ENCODE measurements at regions not wholly inside any gene's neighbourhood (a gene's known extent, or its start where the extent isn't known, plus 50 kb on each side); places are given as distances from the start of the nearest gene placed in this dataset.

DNA sequence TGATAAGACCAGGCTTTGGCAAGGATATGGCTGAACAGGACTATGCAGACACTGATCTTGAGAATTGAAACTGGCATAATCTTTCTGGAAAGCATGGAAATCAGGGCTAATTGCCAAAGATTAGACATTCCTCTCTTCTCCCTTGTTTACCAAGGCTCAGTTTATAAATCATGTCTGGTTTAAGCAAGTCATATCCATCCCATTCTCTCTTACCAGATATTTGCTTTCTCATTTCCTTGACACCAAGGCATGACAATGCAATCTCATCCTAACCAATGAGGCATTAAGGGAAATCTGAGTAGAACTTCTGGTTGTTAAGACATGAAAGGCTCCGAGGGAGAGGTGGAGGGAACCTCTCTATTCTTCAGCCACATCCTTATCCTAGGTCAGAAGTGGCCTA lies 110.3 kb upstream of the CEP85L start:
- no peak for DNase-seq (ENCODE audit: low read depth)

DNA sequence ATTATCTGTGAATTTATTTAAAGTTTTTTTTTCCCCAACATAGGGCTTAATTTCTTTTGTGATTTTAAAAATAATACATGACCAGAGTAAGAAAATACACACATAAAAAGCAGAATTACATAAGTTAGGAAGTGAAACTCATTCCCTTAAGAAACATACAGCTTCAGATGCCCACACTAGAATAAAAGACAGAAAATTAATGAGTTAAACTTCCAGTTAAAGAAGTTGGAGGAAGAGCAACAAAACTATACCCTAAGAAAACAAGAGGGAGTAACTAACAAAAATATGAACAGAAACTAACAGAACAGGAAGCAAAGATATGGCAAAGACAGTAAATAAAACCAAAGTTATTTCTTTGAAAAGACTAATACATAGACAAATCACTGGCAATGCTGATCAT lies 107.6 kb upstream of the CEP85L start:
- DNase-seq (ENCODE audit: low read depth), result no peak

DNA sequence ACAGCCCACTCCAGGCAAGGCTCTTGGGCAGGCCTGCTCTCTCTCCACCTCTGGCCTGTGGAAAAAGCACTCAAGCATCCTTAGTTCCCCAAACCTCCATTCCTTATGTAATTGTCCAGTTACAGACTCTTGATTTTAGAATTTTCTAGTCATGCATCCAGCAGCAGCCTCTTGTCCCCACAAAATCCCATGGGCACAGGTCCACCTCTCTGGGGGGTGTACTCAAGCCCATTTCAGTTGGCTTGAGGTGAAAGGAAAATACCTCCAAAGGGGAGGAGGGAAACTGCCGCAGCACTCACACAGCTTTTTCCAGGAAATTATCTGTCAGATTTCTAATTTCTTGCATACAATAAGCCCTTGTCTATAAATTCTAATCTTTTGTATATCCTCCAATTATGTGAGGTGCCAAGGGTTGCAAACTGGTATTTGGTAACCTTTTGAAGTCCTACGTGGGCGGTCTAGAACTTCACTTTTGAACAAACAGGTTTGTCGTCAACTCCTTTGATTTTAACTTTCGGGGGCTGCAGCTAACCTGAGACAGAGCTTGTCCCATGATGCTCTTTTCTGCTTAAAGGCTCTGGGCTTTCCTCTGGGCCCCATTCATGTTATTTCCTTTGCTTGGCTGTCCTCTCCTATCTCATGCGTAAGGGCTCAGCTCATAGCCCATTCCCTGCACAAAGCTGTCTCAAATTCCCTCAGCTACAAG lies 104.7 kb upstream of the CEP85L start:
- no peak for DNase-seq (ENCODE audit: low read depth)

DNA sequence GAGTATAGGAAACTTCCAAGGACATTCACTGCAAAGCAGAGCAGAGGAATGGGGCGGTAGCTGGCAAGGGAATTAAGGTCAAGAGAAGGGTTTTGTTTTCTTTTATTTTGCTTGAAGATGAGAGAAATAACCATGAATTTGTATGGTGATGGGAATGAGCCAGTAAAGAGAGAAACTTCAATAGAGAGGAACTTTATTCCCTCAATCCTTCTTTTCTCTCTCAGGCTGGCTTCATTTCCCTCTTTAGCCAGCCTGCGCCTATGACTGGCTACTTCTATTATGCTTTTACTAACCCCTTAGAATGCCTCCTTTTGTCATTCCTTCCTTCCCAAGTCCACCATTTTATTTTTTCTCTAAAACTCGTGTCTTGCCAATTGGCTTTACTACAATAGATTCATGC lies 101.4 kb upstream of the CEP85L start:
- no peak for DNase-seq (ENCODE audit: low read depth)

DNA sequence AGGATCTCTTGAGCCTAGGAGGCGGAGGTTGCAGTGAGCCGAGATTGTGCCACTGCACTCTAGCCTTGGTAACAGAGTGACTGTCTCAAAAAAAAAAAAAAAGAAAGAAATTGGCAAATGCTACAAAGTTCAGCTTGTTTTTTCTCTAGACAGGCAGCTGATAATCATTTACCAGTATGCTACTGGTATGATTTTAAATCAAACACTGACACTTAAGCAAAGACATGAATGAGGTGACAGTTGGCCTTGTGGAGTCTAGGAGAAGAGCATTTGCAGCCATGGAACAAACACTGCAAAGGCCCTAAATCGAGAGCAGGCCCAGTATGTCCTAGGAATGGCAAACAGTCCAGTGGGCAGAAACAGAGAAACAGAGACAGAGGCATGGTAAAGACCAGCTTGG lies 99.7 kb upstream of the CEP85L start:
- no peak for DNase-seq (ENCODE audit: low read depth)

DNA sequence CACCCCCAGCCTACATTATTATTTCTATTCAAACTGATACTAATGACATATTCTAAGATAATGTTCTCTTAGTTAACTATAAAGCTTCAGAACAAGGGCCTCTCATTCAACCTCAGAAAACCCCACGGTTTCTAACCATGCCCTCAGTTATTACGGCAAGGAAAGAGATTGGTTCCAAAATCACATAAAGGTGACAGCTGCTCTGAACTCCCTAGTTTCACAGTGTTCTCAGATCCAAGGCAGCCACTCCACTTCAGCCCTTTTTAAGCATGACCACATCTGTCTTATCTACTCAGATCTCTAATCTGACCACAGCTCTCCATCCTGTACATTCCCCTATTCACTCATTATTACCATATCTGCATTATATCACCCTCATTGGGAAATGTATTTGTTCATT lies 98.8 kb upstream of the CEP85L start:
- no peak for DNase-seq (ENCODE audit: low read depth)

DNA sequence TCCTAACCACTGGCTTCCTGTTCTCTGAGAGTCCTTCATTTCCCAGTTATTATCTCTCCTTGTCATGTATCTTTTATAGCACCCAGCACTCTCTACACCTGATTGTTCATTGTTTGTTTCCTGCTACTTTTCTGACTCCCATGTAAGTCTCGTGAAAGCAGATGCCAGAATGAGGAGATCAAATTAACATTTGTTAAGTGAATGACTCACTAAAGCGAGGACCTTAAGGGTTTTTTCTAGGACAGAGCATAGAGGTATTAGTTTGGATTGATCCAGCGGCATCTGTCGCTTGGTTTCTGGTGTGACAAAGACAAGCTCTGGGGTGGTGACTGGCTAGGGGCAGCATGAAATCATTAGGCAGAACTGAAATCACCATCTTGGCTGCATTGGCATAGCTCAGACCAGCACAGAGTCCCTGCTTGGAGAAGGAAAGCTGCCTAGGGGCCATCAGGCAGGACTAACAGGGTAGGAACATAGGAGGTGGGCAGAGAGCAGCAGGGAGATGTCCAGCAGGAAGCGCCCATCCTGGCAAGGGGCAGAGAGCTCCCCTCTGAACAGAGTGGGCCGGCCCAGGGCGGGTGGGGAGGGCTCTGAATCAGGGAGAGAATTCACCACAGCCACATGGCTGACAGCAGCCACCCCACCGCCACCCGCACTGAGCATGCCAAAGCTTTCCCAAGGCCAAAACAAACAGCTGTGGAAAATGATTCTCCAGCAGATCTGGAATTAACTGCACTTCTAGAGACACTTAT lies 97.1 kb upstream of the CEP85L start:
- no peak for DNase-seq (ENCODE audit: low read depth)

DNA sequence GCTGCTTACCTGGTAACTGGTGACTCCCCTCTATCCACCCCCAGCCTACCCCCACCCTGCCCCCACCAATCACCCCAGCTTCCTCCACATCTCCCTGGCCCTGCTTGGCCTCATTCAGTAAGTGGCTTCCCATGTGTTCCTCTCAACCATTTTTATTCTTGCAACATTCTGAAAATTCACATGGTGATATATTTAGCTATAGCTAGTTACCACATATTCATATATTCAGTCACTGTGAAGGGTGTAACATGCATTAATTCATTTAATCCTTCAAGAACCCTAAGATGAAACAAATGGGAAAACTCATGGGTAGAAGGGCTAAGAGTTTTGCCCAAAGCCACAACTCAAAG lies 95.4 kb upstream of the CEP85L start:
- DNase-seq (ENCODE audit: low read depth), result no peak

DNA sequence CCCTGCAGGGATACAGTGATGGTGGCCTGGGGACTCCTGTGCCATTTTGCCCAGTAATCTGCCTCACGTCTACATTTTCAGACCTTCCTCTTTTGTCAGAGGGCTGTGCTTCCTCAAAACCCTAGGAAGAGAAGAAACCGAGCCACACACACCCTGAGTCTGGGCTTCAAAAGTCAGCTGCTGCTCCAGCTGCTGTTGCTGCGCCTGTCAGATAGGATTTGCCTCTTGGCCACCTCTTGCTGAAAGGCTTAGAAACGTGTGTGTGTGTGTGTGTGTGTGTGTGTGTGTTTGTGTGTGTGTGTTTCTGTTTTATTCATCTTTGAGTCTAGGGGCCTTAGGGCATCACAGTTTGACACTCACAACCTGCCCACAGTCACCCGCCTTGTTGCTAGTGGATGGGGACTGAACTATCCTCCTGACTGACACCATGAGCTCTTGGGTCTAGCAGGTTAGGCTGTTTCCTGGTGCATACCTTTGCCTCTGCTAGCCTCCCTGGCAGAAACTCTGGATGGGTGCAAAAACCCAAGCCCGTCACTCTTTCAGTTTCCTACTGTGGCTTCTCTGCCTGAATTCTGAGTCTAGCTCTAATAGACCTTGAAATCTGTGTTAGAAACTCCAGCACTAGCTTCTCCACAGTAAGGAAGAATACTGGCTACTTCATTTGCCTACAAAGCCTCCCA lies 94.9 kb upstream of the CEP85L start:
- no peak for DNase-seq (ENCODE audit: low read depth)

DNA sequence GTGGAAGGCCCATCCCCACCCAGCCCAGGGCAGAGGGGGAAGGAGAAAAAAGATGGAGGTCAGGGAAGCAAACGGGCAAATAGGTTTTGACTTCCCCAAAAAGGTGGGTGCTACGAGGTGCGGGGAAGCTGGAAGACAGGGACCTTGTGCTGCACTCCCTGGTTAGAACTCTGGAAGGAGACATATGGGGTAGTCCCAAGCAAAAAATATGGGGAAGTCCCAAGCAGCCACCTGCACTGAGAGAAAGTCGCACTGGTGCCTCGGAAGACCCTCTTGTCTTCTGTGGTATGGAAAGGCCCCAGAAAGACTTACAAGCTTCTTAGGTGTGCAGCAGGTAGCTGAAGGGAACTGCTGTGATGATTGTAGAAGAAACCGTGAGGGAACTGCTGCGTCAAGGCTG lies 93.8 kb upstream of the CEP85L start:
- no peak for DNase-seq (ENCODE audit: low read depth)

DNA sequence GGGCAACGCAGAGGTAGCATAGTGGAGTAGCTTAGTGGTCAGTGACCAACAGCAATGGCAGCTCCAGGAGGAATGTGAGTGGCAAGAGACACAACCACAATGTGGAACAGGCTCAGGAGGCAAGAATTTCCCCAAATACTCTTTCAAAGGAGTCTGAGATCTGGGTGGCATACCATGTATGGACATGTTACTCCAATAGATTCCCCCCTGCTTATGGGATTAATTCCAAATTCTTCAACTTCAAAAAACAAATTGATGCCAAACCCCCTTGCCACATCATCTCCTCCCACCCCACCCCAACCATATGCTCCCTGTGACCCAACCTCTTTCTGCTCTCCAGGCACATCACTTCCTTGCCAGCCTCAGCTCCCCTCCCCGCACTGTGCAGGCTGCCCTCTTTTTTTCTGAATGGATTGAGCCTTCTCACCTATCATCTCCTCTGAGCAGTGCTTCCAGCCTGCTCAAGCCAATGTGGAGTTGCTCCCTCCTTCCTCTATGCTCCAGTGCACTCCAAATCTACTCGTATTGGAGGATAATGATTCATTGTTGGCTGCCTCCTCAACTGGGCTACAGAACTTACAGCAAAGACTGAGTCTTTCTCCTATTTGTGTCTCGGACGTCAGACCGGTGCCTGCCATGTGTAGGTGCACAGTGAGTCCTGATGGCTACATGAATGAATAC lies 93.0 kb upstream of the CEP85L start:
- no peak for DNase-seq (ENCODE audit: low read depth)

DNA sequence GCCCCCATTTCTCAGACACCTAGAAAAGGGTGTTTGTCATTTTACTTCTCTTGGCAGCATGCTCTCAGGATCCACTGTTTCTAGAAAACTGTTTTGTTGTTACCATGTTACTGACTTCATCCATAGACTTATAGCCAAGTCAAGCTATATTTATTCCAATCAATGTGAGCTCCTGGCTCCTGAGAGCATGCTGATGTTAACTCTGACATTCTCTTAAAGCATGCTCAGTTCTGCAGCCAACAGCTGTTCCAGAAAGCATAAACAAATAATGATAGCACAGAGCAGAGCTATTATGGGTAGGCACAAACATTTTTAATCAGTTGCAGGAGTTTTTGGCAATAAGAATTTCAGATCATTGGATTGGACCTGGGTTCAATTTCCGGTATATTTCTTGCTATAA lies 92.4 kb upstream of the CEP85L start:
- DNase-seq (ENCODE audit: low read depth), result no peak

DNA sequence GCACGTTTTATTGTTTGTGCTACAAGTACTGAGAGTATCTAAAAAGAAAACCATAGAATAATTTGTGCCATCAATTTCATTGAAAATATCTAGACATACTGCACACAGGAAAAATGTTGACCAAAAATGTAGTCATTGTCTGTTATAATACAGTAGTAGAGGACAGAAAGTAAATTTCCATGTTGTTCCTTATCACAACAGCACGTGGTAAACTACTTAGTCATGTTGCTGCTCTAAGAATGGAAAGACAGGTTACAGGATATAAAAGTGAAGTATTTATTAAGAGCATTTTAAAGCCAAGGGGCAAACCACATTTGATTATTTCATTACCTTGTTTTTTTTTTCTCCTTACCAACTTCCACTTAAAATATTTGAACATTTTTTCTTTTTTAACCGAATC lies 89.0 kb upstream of the CEP85L start:
- no peak for DNase-seq (ENCODE audit: low read depth)

DNA sequence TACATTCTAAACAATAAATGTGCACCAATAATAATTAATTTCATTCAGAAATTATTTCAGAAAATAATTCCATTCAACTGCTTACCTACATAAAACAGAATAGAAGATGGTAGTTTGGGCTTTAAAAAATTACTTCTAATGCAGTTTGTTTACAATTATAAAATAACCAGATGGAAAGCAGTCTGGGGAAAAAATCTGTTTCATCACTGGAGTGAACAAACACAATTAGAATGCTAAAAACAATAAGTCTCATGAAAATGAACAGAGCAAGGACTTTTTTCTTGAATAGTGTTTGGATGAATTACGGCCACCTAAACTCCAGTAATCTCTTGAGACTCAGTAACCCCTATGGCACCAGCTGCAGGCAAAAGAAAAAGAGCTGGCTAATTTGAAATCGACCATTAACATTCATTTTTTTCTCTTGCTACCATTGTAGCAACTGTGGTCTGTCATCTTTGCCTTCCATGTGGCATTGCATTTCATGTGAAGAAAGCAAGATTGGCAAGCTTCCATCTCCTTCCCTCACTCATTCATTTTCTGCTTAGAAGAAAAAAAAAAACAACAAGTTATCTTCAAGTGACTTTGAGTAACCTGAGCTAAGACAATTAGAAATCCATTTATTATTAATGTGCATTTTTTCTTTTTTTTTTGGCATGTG lies 88.4 kb upstream of the CEP85L start:
- DNase-seq (ENCODE audit: low read depth), result no peak

DNA sequence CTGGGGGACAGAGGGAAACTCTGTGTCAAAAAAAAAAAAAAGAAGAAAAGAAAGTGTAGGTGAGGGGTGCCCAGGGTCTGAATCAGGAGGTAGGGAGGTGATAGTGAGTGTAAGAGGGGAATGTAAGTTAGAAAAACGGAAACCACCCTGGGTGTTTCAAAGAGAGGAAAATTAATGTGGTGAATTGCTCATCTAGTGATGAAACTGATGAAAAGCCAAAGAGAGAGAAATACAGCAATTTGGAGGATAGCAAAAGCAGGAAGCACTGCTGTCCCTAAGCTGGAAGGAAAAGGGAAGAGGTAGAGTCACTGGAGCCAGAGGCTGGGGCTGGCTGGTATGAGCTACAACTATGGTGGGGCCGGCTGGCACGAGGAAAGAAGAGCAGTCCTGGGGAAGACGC lies 85.0 kb upstream of the CEP85L start:
- DNase-seq (ENCODE audit: low read depth), result no peak

DNA sequence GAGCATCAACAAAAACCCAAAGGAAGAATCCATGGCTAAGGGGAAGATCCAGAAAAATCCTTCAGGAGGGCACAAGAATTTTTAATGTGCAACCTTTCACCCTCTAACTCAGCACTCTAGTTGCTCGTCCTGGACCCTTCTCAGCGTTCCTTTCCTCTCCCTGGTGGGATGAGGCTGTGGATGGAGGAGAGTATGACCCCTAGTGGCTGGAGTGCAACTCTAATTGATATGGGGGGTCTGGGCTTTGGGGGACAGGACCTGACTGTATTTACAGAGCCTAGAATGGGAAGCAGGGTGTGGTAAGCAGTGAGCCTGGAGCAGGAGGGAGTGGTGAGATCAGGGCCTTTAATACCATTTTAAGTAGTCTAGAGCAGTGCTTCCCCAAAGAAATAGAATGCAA lies 83.9 kb upstream of the CEP85L start:
- DNase-seq (ENCODE audit: low read depth), result no peak

DNA sequence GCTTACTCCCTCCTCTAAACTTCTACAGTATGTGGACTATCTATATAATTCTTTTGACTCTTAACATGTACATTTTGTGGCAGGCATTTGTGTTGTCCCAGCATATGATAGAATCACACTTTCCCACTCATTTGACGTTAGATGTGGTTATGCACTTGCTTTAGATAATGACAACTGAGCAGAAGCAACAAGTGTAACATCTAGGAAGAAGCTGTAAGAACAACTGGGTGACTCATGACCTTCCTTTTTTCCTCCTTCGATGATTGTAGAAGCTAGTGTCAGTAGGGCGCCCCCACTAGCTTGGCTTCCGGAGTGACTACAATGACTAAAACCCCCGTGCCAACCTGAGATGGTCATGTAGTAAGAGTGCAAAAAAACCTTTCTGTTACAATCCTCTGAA lies 74.6 kb upstream of the CEP85L start:
- peak; percentile 49 for DNase-seq (ENCODE audit: low read depth)

DNA sequence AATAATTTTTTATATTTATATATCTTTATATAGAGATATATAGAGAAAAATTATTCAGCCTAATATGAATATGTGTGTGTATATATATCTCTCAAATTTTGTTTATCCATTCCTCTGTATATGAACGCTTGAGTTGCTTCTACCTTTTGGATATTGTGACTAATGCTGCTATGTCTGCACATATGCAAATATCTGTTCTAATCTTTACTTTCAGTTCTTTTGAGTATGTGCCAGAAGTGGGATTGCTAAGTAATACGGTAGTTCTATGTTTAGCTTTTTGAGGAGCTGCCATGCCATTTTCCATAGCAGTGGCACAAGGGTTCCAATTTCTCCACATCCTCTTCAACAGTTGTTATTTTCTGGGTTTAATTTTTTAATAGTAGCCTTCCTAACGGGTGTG lies 72.8 kb upstream of the CEP85L start:
- DNase-seq (ENCODE audit: low read depth), result no peak

DNA sequence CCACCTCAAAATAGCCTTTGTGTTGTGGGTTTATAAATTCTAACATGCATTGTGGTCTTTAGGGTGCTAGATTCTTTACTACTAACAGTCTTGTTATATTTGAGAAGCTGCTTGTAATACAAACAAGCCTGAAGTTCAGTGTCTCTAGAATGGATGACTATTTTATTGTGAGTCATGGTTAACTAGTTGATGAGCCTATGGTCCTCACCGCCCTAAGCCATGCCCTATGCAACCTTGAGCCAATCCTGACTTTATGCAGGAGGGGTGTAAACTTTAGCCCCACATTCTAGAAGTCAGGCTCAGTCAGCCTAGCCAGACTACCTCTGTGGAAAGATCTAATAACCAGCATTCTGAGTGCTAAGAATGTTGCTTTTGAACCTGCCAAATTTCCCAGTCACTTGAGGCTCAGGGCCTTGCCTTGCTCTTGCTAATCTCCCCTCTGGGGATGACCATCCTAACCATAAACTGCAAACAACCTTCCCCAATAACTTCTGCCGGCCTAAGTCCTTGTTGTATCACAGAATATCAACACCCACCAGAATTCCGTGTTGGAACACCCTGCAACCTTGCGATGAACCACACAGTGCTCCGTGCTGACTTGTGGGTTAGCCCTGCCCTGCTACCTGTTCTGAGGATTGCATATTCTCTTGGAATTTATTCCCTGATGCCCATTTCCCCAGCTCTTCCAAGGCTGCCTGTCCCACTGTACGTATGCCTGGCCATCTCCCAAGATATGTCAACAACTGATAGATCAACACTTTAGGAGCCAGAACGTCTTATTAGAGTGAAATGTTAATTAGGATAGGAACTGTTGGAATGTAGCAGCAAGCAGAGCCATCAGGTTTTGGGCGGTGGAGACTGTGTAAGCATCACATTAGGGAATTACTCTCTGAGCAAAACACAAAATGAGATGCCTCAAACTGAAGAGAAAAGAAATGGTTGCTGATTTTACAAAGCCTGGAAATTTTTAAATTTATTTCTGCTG lies 71.7 kb upstream of the CEP85L start:
- no peak for DNase-seq (ENCODE audit: low read depth)

DNA sequence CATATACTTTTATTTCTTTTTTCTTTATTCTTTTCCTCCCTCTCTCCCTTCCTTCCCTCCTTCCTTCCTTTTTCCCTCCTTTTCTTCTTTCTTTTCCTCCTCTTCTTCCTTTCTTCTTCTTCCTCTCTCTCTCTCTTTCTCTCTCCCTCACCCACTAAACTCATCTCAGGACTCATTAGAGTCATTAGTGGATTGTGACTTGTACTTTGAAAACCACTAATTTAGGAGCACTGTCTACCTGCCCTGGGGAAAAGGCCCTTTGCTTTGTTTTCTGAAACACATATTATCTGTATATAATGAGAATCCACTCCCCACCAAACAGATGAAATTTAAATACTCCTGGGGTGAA lies 68.7 kb upstream of the CEP85L start:
- no peak for DNase-seq (ENCODE audit: low read depth)
